ENCODE measurements at regions not wholly inside any gene's neighbourhood (a gene's known extent, or its start where the extent isn't known, plus 50 kb on each side); places are given as distances from the start of the nearest gene placed in this dataset.

DNA sequence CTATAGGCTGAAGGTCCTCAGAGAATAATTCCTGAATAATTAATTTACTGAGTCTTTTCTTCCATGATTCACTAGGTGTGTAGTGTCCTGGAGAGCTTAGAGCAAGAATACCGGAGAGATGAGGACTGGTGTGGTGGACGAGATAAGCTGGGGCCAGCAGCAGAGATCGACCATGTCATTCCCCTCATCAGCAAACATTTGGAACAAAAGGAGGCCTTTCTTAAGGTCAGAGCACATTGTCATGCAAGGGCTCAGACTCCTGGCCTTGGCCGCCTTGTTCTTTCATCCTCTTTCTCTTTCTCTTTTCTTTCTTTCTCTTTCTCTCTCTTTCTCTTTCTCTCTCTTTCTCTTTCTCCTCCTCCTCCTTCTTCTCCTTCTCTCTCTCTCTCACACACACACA, 291.4 kb upstream of the UMPS start:
- CTCF ChIA-PET = no interaction called here
- H3K27me3 ChIP-seq (replicated peaks in 1 of 2; ENCODE audit: control insufficient read depth in 2 of 2, extremely low read depth in 1 of 2, insufficient read depth in 2 of 2, low read length in 1 of 2) = peaks cover 0 to 3% of the 10 kb centered on the region in 2 experiments

GRCh38 chr3:124439603-124440002, 290.6 kb upstream of the UMPS start:
- Mint-ChIP-seq H3K36me3 (no peaks in the 10 kb centered on the region), H3K27ac (no peak overlapping the region), H3K27me3 (peaks cover 11 to 12% of the 10 kb centered on the region in 2 donors), H3K9me3 (no peaks in the 10 kb centered on the region), H3K4me1 (no peaks in the 10 kb centered on the region), H3K4me3 (no peak overlapping the region)
- WGBS (ENCODE audit: insufficient coverage) = no CpG with 5 or more reads among the region's 1 CpG
- Histone ChIP-seq H3K27me3 (replicated peaks in 1 of 2; ENCODE audit: control insufficient read depth in 2 of 2, extremely low read depth in 1 of 2, insufficient read depth in 2 of 2, low read length in 1 of 2) (no peaks in the 10 kb centered on the region), H3K27ac (ENCODE audit: low read length) (no peak overlapping the region), H3K4me1 (ENCODE audit: control insufficient read depth in 1 of 2, extremely low read depth in 1 of 2, insufficient read depth in 2 of 2, low read length in 2 of 2) (no peaks in the 10 kb centered on the region), H3K4me3 (ENCODE audit: control insufficient read depth in 1 of 2, extremely low read depth in 1 of 2, low read length in 1 of 2) (no peak overlapping the region), H3K36me3 (ENCODE audit: control insufficient read depth in 2 of 2, extremely low read depth in 1 of 2, insufficient read depth in 1 of 2, low read length in 1 of 2) (no peaks in the 10 kb centered on the region), H3K9me3 (no peaks in the 10 kb centered on the region)
- ChIA-PET POLR2A (no interaction called here), CTCF (no interaction called here)
- ATAC-seq (replicated peaks in 1 of 4) (no peak), DNase-seq (no peak)

More for the DNA sequence above, 291.4 kb upstream of the UMPS start:
- no peaks in the 10 kb centered on the region for H3K36me3 ChIP-seq (ENCODE audit: control insufficient read depth in 2 of 2, extremely low read depth in 1 of 2, insufficient read depth in 1 of 2, low read length in 1 of 2)
- H3K4me3 ChIP-seq (ENCODE audit: control insufficient read depth in 1 of 2, extremely low read depth in 1 of 2, low read length in 1 of 2) = no peak overlapping the region
- no peak overlapping the region for H3K27ac ChIP-seq (ENCODE audit: low read length)
- Mint-ChIP-seq H3K4me1 (no peaks in the 10 kb centered on the region), H3K36me3 (no peaks in the 10 kb centered on the region), H3K9me3 (no peaks in the 10 kb centered on the region), H3K27ac (no peak overlapping the region), H3K27me3 (peaks cover 7 to 12% of the 10 kb centered on the region in 2 donors), H3K4me3 (no peak overlapping the region)
- H3K9me3 ChIP-seq = no peaks in the 10 kb centered on the region
- H3K4me1 ChIP-seq (ENCODE audit: control insufficient read depth in 1 of 2, extremely low read depth in 1 of 2, insufficient read depth in 2 of 2, low read length in 2 of 2) = no peaks in the 10 kb centered on the region
- POLR2A ChIA-PET = no interaction called here
- no peak for DNase-seq
- ATAC-seq (replicated peaks in 1 of 4) = no peak
- whole genome bisulfite sequencing (ENCODE audit: insufficient coverage) = 73% methylated on average over 2 of the region's 4 CpGs

GRCh38 chr3:124441766-124442165, 288.5 kb upstream of the UMPS start:
- Histone ChIP-seq H3K4me1 (ENCODE audit: control insufficient read depth in 1 of 2, extremely low read depth in 1 of 2, insufficient read depth in 2 of 2, low read length in 2 of 2) (no peaks in the 10 kb centered on the region), H3K9me3 (no peaks in the 10 kb centered on the region), H3K4me3 (ENCODE audit: control insufficient read depth in 1 of 2, extremely low read depth in 1 of 2, low read length in 1 of 2) (no peak overlapping the region), H3K36me3 (ENCODE audit: control insufficient read depth in 2 of 2, extremely low read depth in 1 of 2, insufficient read depth in 1 of 2, low read length in 1 of 2) (no peaks in the 10 kb centered on the region), H3K27ac (ENCODE audit: low read length) (no peak overlapping the region), H3K27me3 (replicated peaks in 1 of 2; ENCODE audit: control insufficient read depth in 2 of 2, extremely low read depth in 1 of 2, insufficient read depth in 2 of 2, low read length in 1 of 2) (peaks cover 0 to 4% of the 10 kb centered on the region in 2 experiments)
- no peak for ATAC-seq (replicated peaks in 1 of 4)
- H3K9me3 Mint-ChIP-seq = no peaks in the 10 kb centered on the region
- H3K27me3 Mint-ChIP-seq = peaks cover 8 to 12% of the 10 kb centered on the region in 2 donors
- whole genome bisulfite sequencing (ENCODE audit: insufficient coverage) = 96% methylated on average over 4 of the region's 9 CpGs
- no peak overlapping the region for H3K27ac Mint-ChIP-seq
- POLR2A ChIA-PET = no interaction called here
- no peaks in the 10 kb centered on the region for H3K36me3 Mint-ChIP-seq
- no peak for DNase-seq
- CTCF ChIA-PET = no interaction called here
- no peak overlapping the region for H3K4me3 Mint-ChIP-seq
- H3K4me1 Mint-ChIP-seq = no peaks in the 10 kb centered on the region

DNA sequence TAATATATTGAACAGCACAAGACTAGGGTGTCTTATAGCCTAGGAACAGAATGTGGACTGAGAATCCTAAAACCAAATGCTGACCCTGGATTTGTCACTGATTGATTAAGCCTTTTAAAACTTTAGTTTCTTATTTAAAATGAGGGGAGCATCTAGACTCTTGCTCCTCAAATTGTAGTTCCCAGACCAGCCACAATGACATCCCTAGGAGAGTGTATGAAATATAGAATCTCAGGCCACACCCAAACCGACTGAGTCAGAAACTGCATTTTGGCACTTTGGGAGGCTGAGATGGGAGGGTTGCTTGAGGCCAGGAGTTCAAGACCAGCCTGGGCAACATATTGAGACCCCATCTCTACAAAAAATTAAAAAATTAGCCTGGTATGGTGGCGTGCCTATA, 287.8 kb upstream of the UMPS start:
- WGBS (ENCODE audit: insufficient coverage) = no CpG with 5 or more reads among the region's 2 CpGs
- Histone ChIP-seq H3K4me3 (ENCODE audit: control insufficient read depth in 1 of 2, extremely low read depth in 1 of 2, low read length in 1 of 2) (no peak overlapping the region), H3K9me3 (no peaks in the 10 kb centered on the region), H3K27ac (ENCODE audit: low read length) (no peak overlapping the region), H3K27me3 (replicated peaks in 1 of 2; ENCODE audit: control insufficient read depth in 2 of 2, extremely low read depth in 1 of 2, insufficient read depth in 2 of 2, low read length in 1 of 2) (peaks cover 0 to 4% of the 10 kb centered on the region in 2 experiments), H3K4me1 (ENCODE audit: control insufficient read depth in 1 of 2, extremely low read depth in 1 of 2, insufficient read depth in 2 of 2, low read length in 2 of 2) (no peaks in the 10 kb centered on the region), H3K36me3 (ENCODE audit: control insufficient read depth in 2 of 2, extremely low read depth in 1 of 2, insufficient read depth in 1 of 2, low read length in 1 of 2) (no peaks in the 10 kb centered on the region)
- ChIA-PET CTCF (no interaction called here), POLR2A (no interaction called here)
- ATAC-seq (replicated peaks in 1 of 4) (no peak), DNase-seq (no peak)
- H3K36me3 Mint-ChIP-seq = no peaks in the 10 kb centered on the region
- no peak overlapping the region for H3K27ac Mint-ChIP-seq
- H3K27me3 Mint-ChIP-seq = peaks cover 8 to 12% of the 10 kb centered on the region in 2 donors
- H3K4me3 Mint-ChIP-seq = no peak overlapping the region
- H3K9me3 Mint-ChIP-seq = no peaks in the 10 kb centered on the region
- H3K4me1 Mint-ChIP-seq = no peaks in the 10 kb centered on the region

DNA sequence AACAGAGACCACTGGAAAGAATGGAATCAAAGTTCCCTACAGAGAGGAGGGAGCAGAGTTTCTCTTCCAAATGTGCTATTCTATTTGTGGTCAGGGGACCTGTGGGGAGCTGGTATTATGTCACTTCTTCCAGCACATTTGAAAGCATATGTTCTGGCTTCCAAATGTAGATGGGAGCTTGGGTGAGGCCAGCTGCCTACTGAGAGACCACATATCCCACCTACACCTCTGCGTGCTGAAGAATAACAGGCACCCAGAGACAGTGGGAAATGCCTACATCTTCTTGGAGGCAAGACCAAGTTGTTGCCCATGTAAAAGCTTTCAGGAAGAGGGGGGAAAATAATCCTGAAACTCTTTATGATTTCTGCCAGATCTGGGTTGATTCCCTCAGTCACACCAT, 286.8 kb upstream of the UMPS start:
- DNase-seq (no peak), ATAC-seq (replicated peaks in 1 of 4) (no peak)
- WGBS (ENCODE audit: insufficient coverage) = no CpG with 5 or more reads among the region's 1 CpG
- H3K4me3 ChIP-seq (ENCODE audit: control insufficient read depth in 1 of 2, extremely low read depth in 1 of 2, low read length in 1 of 2) = no peak overlapping the region
- ChIA-PET POLR2A (no interaction called here), CTCF (no interaction called here)
- H3K9me3 ChIP-seq = no peaks in the 10 kb centered on the region
- Mint-ChIP-seq H3K9me3 (no peaks in the 10 kb centered on the region), H3K4me3 (no peak overlapping the region), H3K4me1 (no peaks in the 10 kb centered on the region), H3K36me3 (no peaks in the 10 kb centered on the region), H3K27me3 (peaks cover 8 to 15% of the 10 kb centered on the region in 2 donors), H3K27ac (no peak overlapping the region)
- no peak overlapping the region for H3K27ac ChIP-seq (ENCODE audit: low read length)
- H3K4me1 ChIP-seq (ENCODE audit: control insufficient read depth in 1 of 2, extremely low read depth in 1 of 2, insufficient read depth in 2 of 2, low read length in 2 of 2) = no peaks in the 10 kb centered on the region
- H3K27me3 ChIP-seq (replicated peaks in 1 of 2; ENCODE audit: control insufficient read depth in 2 of 2, extremely low read depth in 1 of 2, insufficient read depth in 2 of 2, low read length in 1 of 2) = peaks cover 2 to 4% of the 10 kb centered on the region in 2 experiments
- H3K36me3 ChIP-seq (ENCODE audit: control insufficient read depth in 2 of 2, extremely low read depth in 1 of 2, insufficient read depth in 1 of 2, low read length in 1 of 2) = no peaks in the 10 kb centered on the region

- H3K36me3 Mint-ChIP-seq = no peaks in the 10 kb centered on the region
- no peaks in the 10 kb centered on the region for H3K4me1 Mint-ChIP-seq
- H3K27me3 ChIP-seq (replicated peaks in 1 of 2; ENCODE audit: control insufficient read depth in 2 of 2, extremely low read depth in 1 of 2, insufficient read depth in 2 of 2, low read length in 1 of 2) = peaks cover 2 to 4% of the 10 kb centered on the region in 2 experiments
- H3K27ac ChIP-seq (ENCODE audit: low read length) = no peak overlapping the region
- ChIA-PET POLR2A (interaction anchor here in 1 of 2 donors (0.6 kb wide), 1 partner anchor 28 kb away, joined by 6 read pairs; no protein-coding TSS in a partner anchor), CTCF (no interaction called here)
- H3K27me3 Mint-ChIP-seq = peaks cover 8 to 15% of the 10 kb centered on the region in 2 donors
- H3K36me3 ChIP-seq (ENCODE audit: control insufficient read depth in 2 of 2, extremely low read depth in 1 of 2, insufficient read depth in 1 of 2, low read length in 1 of 2) = no peaks in the 10 kb centered on the region
- no peaks in the 10 kb centered on the region for H3K4me1 ChIP-seq (ENCODE audit: control insufficient read depth in 1 of 2, extremely low read depth in 1 of 2, insufficient read depth in 2 of 2, low read length in 2 of 2)
- no peak overlapping the region for H3K4me3 ChIP-seq (ENCODE audit: control insufficient read depth in 1 of 2, extremely low read depth in 1 of 2, low read length in 1 of 2)
- no peaks in the 10 kb centered on the region for H3K9me3 ChIP-seq
- 73% methylated on average over 2 of the region's 2 CpGs for WGBS (ENCODE audit: insufficient coverage)
- no peak for DNase-seq
- no peak for ATAC-seq (replicated peaks in 1 of 4)
- no peak overlapping the region for H3K27ac Mint-ChIP-seq
- no peaks in the 10 kb centered on the region for H3K9me3 Mint-ChIP-seq
- no peak overlapping the region for H3K4me3 Mint-ChIP-seq
Observed at GRCh38 chr3:124444075-124444474, 286.2 kb upstream of the UMPS start.

GRCh38 chr3:124444896-124445295, 285.4 kb upstream of the UMPS start:
- no peak for DNase-seq
- Histone ChIP-seq H3K36me3 (ENCODE audit: control insufficient read depth in 2 of 2, extremely low read depth in 1 of 2, insufficient read depth in 1 of 2, low read length in 1 of 2) (no peaks in the 10 kb centered on the region), H3K27me3 (replicated peaks in 1 of 2; ENCODE audit: control insufficient read depth in 2 of 2, extremely low read depth in 1 of 2, insufficient read depth in 2 of 2, low read length in 1 of 2) (peaks cover 2 to 4% of the 10 kb centered on the region in 2 experiments), H3K9me3 (no peaks in the 10 kb centered on the region), H3K4me1 (ENCODE audit: control insufficient read depth in 1 of 2, extremely low read depth in 1 of 2, insufficient read depth in 2 of 2, low read length in 2 of 2) (no peaks in the 10 kb centered on the region), H3K27ac (ENCODE audit: low read length) (no peak overlapping the region), H3K4me3 (ENCODE audit: control insufficient read depth in 1 of 2, extremely low read depth in 1 of 2, low read length in 1 of 2) (no peak overlapping the region)
- ATAC-seq (replicated peaks in 1 of 4) = no peak
- H3K36me3 Mint-ChIP-seq = no peaks in the 10 kb centered on the region
- no peaks in the 10 kb centered on the region for H3K9me3 Mint-ChIP-seq
- ChIA-PET POLR2A (no interaction called here), CTCF (no interaction called here)
- H3K4me3 Mint-ChIP-seq = no peak overlapping the region
- H3K4me1 Mint-ChIP-seq = no peaks in the 10 kb centered on the region
- no CpG with 5 or more reads among the region's 3 CpGs for WGBS (ENCODE audit: insufficient coverage)
- H3K27me3 Mint-ChIP-seq = peaks cover 8 to 15% of the 10 kb centered on the region in 2 donors
- H3K27ac Mint-ChIP-seq = no peak overlapping the region

All from T-cell (primary cell).